HG02852 (cell line): ENCODE measurements at regions not wholly inside any gene's neighbourhood (a gene's known extent, or its start where the extent isn't known, plus 50 kb on each side); places are given as distances from the start of the nearest gene placed in this dataset.
"Not testable (repeated sequence)": the region's sequence is repeated elsewhere in the genome, so short reads cannot be mapped to it uniquely, and the experiment has no call there.

ENCODE experiments used
- ATAC-seq: cut with Tn5 transposase; IDR thresholded peaks from one replicate; pipeline ENCODE4 v1.9.1; 2021; ENCODE audit warnings: mild to moderate bottlenecking, moderate library complexity; ENCODE audit not compliant: unreplicated experiment

DNA sequence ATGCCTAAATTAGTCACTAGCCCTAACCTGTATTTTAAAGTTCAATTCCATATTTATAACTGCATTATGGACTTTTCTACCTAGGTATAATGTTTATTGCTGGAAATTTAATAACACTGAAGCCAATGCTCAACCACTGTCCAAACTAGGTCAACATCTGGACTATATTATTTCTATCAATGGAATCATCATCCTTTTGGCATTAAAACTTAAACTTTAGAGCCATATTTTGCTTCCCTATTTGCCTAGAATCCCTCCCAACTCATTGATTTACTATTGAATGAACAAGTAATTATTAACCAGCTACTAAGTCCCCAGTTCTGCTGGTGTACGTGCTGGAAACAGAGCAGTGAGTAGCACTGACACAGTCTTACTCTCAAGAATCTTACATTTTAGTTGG lies 291.7 kb upstream of the SPTLC3 start:
- no peak for ATAC-seq

DNA sequence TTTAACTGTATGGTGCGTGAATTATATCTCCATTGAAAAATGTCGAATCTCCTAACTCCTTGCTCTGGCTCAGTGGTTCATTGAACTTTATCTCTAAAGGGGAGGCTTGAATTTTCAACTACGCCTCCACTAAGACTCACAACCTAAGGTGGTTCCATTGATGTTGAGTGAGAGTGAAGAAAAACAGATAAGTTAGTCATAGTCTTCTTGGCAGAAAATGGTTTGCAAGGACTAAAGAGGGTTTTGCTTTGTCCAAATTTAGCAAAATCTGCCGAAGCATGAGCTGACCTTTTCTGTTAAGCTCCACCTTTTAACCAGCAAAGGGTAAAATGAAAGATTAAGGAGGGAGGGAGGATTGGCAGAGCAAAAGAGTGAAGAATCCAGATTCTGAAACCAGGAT lies 290.2 kb upstream of the SPTLC3 start:
- ATAC-seq = no peak

DNA sequence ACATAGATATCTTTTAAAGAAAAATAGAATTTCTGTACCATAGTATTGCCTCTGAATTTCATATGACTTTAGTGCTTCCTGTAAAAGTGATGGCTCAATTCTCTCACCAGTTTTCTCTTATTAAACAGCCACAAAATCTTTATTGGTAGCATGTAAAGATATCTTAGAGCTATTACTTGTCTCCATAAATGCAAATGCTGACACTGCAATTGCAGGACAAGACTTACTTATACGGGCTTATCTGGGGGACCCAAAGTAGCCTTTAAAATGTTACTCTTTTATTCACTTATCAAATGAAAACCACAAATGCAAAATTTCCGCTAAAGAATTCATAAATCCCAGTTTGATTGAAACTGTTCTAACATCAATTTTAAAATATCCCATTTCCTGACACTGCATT lies 287.1 kb upstream of the SPTLC3 start:
- ATAC-seq = no peak

DNA sequence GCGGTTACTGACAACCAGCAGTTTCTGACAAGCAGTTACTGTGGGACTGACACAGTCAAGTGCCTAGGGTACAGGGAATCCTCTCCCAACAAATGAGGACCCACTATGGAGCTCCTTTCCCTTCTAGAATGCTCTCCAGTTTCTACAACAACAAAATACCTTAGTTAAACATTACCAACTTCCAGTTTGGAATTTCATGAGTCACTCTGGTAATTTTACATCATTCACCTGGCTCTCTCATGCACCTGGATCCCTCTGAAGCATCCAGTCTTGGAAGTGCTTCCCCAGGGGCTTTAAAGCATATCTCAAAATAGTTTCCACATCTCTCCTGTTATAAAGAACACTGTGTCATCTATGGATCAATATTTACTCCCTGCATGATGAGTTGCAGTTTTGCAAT lies 286.7 kb upstream of the SPTLC3 start:
- no peak for ATAC-seq

DNA sequence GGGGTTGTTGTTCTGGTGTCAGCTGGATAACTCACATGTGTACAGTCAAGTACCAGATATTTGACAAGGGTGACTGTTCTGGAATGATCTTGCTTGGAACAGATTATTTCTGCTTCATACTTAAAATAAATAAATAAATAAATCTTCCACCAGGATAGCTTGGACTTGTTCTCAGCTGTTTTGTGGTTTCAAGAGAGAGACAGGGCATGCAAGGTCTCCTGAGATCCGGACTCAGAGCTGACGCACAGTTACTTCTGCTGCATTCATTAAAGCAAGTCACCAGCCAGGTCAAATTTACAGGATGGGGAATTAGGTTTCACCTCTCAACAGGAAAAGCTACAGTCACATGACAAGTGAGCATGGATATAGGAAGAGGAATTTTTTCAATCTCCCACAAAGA lies 285.0 kb upstream of the SPTLC3 start:
- no peak for ATAC-seq

DNA sequence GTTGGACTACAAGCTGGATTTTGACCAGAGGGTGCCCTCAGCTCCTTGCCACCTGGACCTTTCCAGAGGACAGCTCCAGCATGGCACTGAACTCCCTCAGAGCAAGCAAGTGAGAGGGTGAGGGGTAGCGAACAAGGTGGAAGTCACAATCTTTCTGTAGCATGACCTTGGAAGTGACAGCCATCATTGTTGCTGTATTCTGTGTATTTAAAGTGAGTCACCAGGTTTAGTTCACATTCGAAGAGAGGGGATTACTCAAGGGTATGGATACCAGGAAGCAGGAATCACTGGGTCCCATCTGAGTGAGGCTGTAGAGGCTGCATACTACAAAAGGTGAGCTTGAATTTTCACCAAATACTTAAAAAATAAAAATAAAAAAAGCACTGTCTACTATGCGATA lies 280.0 kb upstream of the SPTLC3 start:
- no peak for ATAC-seq

DNA sequence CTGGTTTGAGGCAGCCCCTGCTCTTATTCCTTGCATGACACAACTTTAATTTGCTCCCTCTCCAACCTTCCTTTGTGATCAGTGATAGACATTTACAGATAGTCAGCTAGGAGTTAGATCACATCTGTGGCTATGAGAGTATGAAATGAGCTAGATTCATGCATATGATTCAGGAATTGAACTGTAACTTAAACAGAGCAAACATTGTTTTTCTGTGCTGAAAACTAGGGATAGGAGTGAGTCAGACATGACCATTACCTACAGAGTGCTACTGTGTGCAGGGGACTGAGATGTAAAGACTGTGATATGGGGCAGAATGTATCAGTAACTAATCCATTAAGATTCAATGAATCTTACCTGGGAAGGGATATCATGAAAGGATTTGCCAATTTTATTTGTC lies 279.4 kb upstream of the SPTLC3 start:
- ATAC-seq = no peak

DNA sequence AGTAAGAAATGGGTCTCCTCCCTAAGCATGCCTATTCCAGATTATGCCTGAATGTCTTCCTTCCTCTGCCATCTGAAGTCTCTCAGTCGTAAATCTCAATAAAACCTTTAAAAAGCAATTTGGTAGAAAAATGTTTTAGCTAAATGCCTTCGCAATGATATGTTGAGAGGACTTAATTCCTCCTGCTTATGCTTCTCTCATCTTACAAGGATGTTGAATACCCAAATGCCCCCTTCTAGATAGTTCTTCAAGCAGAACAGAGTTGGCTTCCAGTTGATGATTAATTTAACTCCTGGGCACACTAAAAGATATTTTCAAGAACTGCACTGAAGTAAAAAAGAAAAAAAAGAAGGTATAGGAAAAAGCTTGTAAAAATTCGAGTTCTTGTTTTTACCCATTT lies 275.0 kb upstream of the SPTLC3 start:
- no peak for ATAC-seq

DNA sequence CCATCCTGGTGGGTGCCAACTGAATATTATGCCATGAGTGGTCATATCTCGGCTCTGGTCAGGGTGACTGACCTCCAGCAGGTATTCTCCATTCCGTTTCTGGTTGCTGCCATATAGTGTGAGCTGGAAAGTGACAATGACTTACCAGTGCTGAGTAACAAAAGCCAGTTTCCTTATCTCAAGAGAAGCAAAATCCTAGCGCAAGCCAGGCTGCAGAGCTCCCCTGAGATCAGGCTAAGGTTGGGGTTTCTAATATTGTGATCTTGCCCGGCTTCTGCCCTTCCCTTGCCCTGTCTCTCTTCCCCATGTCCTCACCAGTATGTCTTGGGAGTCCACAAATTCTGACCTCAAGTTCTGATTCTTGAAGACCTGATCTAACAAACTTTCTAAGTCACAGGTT lies 271.3 kb upstream of the SPTLC3 start:
- ATAC-seq = no peak

DNA sequence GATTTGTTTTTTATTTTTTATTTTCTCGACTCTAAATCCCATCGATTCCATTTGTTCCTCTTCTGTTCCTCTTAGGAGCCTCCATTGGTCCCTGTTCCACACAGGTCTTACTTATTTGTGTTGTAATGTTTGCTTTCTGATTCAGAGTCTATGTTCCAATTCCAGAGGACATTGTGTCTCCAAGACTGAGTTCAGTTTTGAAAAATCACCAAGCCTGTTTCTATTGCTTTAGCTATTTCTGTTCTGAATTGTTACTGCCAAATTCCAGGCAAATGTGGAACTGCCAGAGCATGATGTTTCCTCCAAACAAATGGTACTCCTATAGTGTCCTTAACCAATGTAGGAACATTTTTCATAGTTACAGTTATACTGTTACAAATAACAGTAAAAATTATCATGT lies 270.9 kb upstream of the SPTLC3 start:
- ATAC-seq = no peak

DNA sequence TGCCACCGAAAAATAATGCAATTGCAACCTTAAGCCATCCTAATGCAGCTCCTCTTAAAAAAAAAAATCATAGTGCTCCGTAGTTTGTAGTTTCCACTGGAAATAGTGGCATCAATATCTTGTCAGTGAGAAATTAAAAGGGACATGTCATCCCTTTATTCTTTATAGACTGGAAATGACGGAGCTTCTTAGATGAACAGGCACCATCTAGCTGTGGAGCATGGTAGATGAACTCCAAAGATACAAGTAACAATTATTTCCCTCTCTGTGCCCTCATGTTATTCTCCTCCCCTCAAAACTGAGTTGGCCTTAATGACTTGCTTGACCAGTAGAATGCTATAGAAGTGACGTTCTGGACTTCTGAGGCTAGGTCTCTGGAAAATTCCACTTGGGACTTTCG lies 268.1 kb upstream of the SPTLC3 start:
- no peak for ATAC-seq

DNA sequence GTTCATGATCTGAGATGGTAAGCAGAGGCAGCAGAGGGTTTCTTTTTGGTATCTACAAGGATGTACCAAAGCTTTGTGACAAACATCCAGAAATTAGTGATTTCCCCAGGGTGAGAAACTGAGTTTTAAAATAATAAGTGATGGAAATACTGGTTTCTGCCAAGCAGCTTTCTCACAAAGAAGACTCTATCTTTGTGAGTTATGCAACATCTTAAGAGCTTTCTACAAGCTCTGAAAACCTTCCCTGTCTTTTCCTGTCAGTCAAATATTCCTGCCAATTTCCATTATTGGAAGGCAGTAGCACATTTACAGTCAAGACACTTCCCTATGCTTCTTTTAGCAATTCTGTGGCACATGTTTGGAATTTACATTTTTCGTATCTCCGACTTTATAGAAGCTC lies 264.7 kb upstream of the SPTLC3 start:
- no peak for ATAC-seq

DNA sequence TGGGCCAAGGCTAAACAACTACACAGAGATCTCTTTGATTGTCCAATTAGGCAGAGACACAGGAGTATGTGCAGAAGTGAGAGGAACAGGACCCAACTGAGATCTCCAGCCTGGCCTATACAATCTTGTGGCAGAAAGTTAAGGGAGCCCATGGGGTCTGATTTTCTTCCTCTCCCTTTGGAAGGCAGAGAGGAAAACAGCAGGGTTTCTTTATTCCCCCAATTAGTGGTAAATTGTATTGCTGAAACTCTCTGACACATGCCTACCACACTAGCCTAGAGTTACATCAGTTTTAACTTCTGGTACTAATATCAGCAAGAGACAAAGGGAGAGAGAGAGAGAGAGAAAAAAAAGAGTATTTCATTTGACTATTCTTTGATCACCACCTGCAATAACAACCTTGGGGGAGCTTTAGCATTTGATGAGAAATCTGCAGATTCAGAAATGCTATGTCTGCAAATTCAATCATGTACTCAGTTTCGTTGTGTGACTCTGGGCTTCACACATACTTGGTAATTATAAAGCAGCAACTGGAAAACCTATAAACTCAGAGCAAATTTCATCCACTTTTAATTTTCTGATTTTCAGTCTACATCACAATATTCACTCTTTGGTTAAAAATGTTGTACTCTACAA lies 260.3 kb upstream of the SPTLC3 start:
- ATAC-seq = no peak

DNA sequence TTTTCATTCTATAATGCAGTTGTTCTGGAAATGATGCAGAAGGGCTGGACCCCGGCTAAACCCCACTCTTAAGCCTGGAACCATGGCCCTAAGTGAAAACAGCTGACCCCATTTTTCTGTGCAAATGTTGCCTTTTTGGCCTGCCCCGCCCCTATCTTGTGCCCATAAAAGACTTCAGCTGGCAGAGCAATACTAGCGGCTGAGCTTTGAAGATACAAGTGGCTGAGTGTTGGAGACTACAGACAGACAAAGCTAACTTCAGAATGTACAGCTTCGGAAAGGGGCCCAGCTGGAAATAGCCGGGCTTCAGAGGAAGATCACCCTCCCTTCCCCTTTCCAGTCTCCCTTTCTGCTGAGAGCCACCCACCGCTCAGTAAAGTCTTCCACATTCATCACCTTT lies 258.6 kb upstream of the SPTLC3 start:
- no peak for ATAC-seq

DNA sequence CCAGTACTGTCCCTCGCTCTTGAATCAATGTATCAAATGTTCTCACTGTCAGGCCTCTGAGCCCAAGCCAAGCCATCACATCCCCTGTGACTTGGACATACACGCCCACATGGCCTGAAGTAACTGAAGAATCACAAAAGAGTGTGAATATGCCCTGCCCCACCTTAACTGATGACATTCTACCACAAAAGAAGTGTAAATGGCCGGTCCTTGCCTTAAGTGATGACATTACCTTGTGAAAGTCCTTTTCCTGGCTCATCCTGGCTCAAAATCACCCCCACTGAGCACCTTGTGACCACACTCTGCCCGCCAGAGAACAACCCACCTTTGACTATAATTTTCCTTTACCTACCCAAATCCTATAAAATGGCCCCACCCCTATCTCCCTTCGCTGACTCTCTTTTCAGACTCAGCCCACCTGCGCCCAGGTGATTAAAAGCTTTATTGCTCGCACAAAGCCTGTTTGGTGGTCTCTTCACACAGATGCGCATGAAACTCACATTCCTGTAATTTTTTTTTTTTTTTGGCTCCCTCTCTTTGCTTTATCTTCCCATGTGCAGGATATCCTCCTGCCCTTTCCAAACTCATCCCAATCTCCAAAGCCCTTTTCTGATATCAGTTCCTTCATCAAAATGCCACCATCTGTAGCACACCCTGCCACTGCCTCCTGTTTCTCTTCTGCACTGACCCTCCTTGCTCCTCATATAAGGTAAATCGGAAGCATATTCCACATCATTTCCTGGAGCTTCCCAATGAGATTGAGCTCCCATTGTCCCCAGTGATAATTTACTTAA lies 255.7 kb upstream of the SPTLC3 start:
- ATAC-seq = not testable (repeated sequence)

DNA sequence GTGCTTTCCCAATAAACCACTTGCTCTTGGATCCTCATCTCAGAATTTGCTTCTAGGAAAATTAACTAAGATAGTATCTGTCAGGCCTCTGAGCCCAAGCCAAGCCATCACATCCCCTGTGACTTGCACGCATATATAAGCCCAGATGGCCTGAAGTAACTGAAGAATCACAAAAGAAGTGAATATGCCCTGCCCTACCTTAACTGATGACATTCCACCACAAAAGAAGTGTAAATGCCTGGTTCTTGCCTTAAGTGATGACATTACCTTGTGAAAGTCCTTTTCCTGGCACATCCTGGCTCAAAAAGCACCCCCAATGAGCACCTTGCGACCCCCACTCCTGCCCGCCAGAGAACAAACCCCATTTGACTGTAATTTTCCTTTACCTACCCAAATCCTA lies 255.0 kb upstream of the SPTLC3 start:
- not testable (repeated sequence) for ATAC-seq

DNA sequence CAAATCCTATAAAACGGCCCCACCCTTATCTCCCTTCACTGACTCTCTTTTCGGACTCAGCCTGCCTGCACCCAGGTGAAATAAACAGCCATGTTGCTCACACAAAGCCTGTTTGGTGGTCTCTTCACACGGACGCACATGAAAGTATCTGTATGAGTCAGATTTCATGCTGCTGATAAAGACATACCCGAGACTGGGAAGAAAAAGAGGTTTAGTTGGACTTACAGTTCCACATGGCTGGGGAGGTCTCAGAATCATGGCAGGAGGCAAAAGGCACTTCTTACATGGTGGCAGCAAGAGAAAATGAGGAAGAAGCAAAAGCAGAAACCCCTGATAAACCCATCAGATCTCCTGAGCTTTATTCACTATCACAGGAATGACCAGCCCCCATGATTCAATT lies 249.3 kb upstream of the SPTLC3 start:
- ATAC-seq = not testable (repeated sequence)

DNA sequence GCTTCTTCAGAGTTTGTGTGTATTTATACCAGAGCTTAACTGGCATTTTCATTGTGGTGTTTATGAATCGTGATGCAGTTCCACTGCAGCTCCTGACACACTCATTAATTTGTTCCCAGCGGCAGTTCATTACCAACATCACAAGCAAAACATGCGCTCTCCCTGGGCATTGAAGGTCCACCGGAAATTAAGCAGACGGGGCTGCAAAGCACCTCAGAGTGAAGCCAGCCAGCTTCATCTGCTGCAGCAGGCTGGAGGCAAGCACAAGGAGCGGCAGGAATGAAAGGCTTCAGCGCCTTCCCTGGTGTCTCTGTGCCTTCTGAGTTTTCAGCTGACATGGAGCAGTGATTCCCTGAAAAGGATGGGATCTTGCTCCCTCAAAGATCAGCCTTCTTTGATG lies 246.0 kb upstream of the SPTLC3 start:
- ATAC-seq = no peak

DNA sequence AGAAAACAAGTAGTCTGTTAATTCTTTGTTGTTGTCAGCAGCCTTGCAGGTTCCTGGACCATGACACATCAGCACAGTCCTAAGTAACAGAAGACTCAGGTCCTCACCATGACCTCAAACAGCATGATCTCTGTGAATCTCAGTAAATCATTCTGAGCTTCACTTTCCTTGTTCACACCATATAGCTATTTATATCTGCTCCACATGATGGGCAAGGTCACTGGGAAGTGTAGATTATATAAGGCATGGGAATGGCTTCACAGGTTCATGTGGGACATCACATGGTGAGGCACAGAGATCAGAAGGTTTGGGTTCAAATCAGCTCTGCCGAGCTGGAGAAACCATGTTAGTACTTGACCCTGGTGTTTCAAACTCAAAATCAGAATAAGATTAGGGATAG lies 245.4 kb upstream of the SPTLC3 start:
- no peak for ATAC-seq

DNA sequence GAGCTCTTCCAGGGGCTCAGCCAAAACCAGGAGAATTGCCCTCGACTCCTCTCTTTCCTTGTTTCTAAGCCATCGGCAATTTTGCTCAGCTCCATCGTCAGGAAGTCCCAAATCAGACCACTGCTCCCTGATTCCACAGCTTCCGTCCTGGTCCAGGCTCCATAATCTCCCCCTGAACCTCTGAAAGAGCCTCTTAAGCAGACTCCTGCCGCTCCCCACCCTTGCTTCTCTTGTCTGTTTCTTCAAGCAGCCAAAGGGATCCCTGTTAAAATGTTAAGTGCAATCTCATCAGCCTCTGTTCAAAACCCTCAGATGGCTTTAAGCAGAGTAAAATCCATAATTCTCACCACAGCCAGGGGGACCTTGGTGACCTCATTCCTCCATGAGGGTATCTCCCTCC lies 244.7 kb upstream of the SPTLC3 start:
- ATAC-seq = no peak

DNA sequence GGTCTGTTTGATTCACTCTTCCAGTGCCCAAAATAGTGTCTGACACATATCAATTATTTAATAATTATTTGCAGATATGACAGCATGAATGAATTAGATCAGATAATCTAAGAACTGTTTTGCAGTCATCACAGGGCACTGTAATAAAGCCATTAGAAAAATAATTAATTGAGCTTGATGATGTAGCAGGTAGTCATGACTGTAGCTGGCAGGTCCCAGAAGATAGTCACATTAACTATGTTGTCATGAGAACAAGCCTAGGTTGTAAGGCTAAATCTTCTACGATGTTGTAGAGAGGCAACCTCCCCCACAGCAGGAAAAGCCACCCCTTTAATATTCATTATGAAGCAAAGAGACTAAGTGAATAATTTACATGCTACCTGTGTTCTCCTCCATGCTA lies 243.9 kb upstream of the SPTLC3 start:
- ATAC-seq = no peak

DNA sequence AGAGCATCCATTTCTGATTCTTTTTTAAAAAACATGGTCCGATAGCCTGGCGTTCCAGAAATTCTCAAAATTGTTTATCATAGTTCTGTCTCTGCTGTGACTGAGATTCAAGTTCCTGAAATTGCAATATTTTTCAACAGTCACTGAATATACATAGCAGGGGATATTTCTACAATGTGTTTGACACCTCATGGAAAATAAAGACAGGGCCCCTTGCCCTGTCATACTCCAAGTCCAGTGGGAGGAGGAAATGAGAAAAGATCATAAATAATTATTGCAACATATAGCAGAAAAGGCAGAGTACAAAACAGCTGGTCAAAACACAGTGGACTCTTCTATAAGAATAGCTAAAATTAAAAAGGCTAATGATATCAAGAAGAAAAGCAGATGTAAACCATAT lies 234.8 kb upstream of the SPTLC3 start:
- ATAC-seq = no peak

DNA sequence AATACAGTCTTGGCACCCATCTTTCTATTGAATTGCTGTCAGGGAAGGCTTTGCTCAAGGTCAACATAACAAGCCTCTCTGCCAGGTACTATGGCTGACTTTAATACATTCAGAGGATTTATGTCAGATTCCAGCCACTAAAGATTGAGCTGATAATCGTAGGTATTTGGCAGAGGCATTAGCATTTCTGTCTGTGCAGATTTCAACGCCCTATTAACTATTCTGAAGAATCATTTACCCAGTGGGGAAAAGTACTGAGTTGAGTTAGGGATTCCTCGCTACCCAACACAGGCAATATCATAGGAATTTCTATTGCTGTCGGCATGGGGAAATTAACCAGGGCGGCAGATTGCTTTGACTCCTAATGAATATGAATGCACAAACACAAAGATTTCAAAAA lies 233.7 kb upstream of the SPTLC3 start:
- no peak for ATAC-seq
